Testis (tissue), 2 donors: ENCODE measurements at regions not wholly inside any gene's neighbourhood (a gene's known extent, or its start where the extent isn't known, plus 50 kb on each side); places are given as distances from the start of the nearest gene placed in this dataset.

Experiments used
- POLR2A ChIP-seq: fragments of 450-650 bp; IDR thresholded peaks from one replicate; pipeline ENCODE4 v1.6.1; 2017; ENCODE audit warnings: antibody characterized with exemption, mild to moderate bottlenecking, moderate library complexity
- TF ChIP-seq, protein P1 (sequence below), 3 experiments: fragments of 450-650 bp in 2 of 3; fragments of 200-600 bp in 1 of 3; sonication (generic) in 1 of 3; IDR thresholded peaks; one replicate each; pipeline ENCODE4 v1.5.1; 2016 to 2019; ENCODE audit warnings: antibody characterized with exemption in 3 of 3, mild to moderate bottlenecking in 2 of 3, moderate library complexity in 1 of 3

DNA sequence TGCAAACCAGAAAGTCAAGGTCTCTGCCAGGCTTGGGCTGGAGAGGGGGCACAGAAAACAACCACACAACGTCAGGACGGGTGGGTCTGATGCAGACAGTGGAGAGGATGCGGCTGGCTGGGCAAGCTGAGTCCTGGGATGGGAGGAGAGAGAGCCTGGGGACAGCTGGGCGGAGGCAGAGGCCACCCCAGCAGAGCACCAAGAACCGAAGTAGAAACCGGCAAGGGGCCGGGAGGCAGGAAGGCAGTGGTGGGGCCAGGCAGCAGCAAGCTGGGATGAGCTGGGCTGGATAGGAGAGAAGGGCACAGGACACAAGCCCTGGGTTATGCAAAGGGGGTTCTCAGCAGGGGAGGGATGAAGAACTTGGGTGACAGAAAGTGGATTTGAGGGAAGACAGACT, 188.2 kb downstream of the SHANK2 start:
- TF ChIP-seq, protein P1, sequence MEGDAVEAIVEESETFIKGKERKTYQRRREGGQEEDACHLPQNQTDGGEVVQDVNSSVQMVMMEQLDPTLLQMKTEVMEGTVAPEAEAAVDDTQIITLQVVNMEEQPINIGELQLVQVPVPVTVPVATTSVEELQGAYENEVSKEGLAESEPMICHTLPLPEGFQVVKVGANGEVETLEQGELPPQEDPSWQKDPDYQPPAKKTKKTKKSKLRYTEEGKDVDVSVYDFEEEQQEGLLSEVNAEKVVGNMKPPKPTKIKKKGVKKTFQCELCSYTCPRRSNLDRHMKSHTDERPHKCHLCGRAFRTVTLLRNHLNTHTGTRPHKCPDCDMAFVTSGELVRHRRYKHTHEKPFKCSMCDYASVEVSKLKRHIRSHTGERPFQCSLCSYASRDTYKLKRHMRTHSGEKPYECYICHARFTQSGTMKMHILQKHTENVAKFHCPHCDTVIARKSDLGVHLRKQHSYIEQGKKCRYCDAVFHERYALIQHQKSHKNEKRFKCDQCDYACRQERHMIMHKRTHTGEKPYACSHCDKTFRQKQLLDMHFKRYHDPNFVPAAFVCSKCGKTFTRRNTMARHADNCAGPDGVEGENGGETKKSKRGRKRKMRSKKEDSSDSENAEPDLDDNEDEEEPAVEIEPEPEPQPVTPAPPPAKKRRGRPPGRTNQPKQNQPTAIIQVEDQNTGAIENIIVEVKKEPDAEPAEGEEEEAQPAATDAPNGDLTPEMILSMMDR (IDR thresholded peaks at IDR 0.05): no peak
- TF ChIP-seq POLR2A: no peak
